LNCAP (cell line): ENCODE measurements at regions not wholly inside any gene's neighbourhood (a gene's known extent, or its start where the extent isn't known, plus 50 kb on each side); places are given as distances from the start of the nearest gene placed in this dataset.

Source experiments
- CTCF ChIP-seq: fragments of 450-650 bp; IDR thresholded peaks from 2 replicates; pipeline ENCODE4 v1.5.1; 2017; ENCODE audit warnings: mild to moderate bottlenecking

GRCh38 chr4:186775902-186776301, 52.2 kb upstream of the FAT1 start:
- TF ChIP-seq CTCF: no peak

GRCh38 chr4:186778134-186778533, 54.5 kb upstream of the FAT1 start:
- TF ChIP-seq CTCF: no peak

- TF ChIP-seq CTCF: no peak
Measured at GRCh38 chr4:186780291-186781031, 56.8 kb upstream of the FAT1 start.

- no peak for TF ChIP-seq CTCF
Measured at GRCh38 chr4:186781032-186781917, 57.6 kb upstream of the FAT1 start.

- no peak for TF ChIP-seq CTCF
Measured at GRCh38 chr4:186782302-186782701, 58.6 kb upstream of the FAT1 start.

GRCh38 chr4:186787536-186787935, 63.9 kb upstream of the FAT1 start:
- no peak for TF ChIP-seq CTCF

- no peak for TF ChIP-seq CTCF
Measured at GRCh38 chr4:186789651-186790050, 66.0 kb upstream of the FAT1 start.
